Body of pancreas (tissue), 4 donors: ENCODE measurements at regions not wholly inside any gene's neighbourhood (a gene's known extent, or its start where the extent isn't known, plus 50 kb on each side); places are given as distances from the start of the nearest gene placed in this dataset.

Experiments
- ATAC-seq: fragments of 150-250 bp; one replicate; pipeline ENCODE4 v1.9.1; 2016
- DNase-seq, 4 donors: peaks; one replicate each; pipeline ENCODE4 v3.0.0-alpha.2; 2019
- H3K27ac ChIP-seq, 4 donors: fragments of 200-600 bp; sonication (generic); 1 replicate in 3 of 4; 2 replicates in 1 of 4; pipeline versions ENCODE4 v1.5.1 to v1.6.1; 2016 to 2019; ENCODE audit warnings: mild to moderate bottlenecking in 1 of 4, mixed read lengths in 1 of 4, moderate library complexity in 1 of 4
- H3K27me3 ChIP-seq, 2 donors: fragments of 200-600 bp; sonication (generic); one replicate each; pipeline ENCODE4 v1.6.0; 2016; ENCODE audit warnings: mild to moderate bottlenecking in 1 of 2
- H3K36me3 ChIP-seq, 2 donors: fragments of 200-600 bp; sonication (generic); replicated peaks in 1 of 2; 2 replicates each; pipeline ENCODE4 v1.5.1; 2016; ENCODE audit warnings: low read depth in 2 of 2; ENCODE audit not compliant: insufficient read depth in 1 of 2
- H3K4me1 ChIP-seq: fragments of 200-600 bp; sonication (generic); one replicate; pipeline ENCODE4 v1.6.0; 2016
- H3K4me3 ChIP-seq, 2 donors: fragments of 200-600 bp; sonication (generic); 1 replicate in 1 of 2; 2 replicates in 1 of 2; pipeline ENCODE4 v1.5.1; 2016 to 2019
- H3K9me3 ChIP-seq, 3 donors: fragments of 200-600 bp; sonication (generic); 1 replicate in 2 of 3; 2 replicates in 1 of 3; pipeline ENCODE4 v1.5.1; 2016
- CTCF ChIP-seq, 7 experiments: fragments of 450-650 bp in 4 of 7; fragments of 200-600 bp in 3 of 7; sonication (generic) in 3 of 7; IDR thresholded peaks; one replicate each; pipeline ENCODE4 v1.5.1; 2016 to 2019; ENCODE audit warnings: antibody characterized with exemption in 7 of 7
- POLR2A ChIP-seq, 3 donors: fragments of 450-650 bp; IDR thresholded peaks; one replicate each; pipeline ENCODE4 v1.6.1; 2016; ENCODE audit warnings: antibody characterized with exemption in 3 of 3, mild to moderate bottlenecking in 2 of 3
- WGBS, 2 donors: methylation state at CpG; one replicate each; pipeline ENCODE4 v1.1.5; 2017; 5-methylcytosine and 5-hydroxymethylcytosine counted together
- intact Hi-C: fragments of 100-400 bp; cut with DNase I; formaldehyde crosslinking; loops from one replicate; pipeline ENCODE4 v1.15.1; 2023

GRCh38 chr10:107471911-107472310 lies 307.4 kb upstream of the SORCS1 start:
- Histone ChIP-seq H3K4me3 (no peak overlapping the region), H3K27ac (no peak overlapping the region), H3K36me3 (no peaks in the 10 kb centered on the region), H3K4me1 (no peaks in the 10 kb centered on the region), H3K27me3 (no peaks in the 10 kb centered on the region), H3K9me3 (no peaks in the 10 kb centered on the region)
- 48 to 60% methylated on average over 2 of the region's 2 CpGs for WGBS, 2 donors
- no peak for TF ChIP-seq CTCF (IDR thresholded peaks at IDR 0.05)
- no peak for TF ChIP-seq POLR2A (IDR thresholded peaks at IDR 0.05)
- no peak for DNase-seq
- intact Hi-C loops: no loop called here
- ATAC-seq: no peak

GRCh38 chr10:107453561-107453960 lies 289.1 kb upstream of the SORCS1 start:
- no peak overlapping the region for H3K4me3 ChIP-seq
- no peaks in the 10 kb centered on the region for H3K27me3 ChIP-seq
- no peak overlapping the region for H3K27ac ChIP-seq
- DNase-seq: no peak
- no peak for ATAC-seq
- 33 to 40% methylated on average over 4 of the region's 4 CpGs for WGBS, 2 donors
- H3K36me3 ChIP-seq: no peaks in the 10 kb centered on the region
- TF ChIP-seq POLR2A (IDR thresholded peaks at IDR 0.05) (no peak), CTCF (IDR thresholded peaks at IDR 0.05) (no peak)
- no peaks in the 10 kb centered on the region for H3K4me1 ChIP-seq
- intact Hi-C loops: no loop called here
- H3K9me3 ChIP-seq: no peaks in the 10 kb centered on the region

GRCh38 chr10:107451047-107451446 lies 286.5 kb upstream of the SORCS1 start:
- H3K9me3 ChIP-seq: no peaks in the 10 kb centered on the region
- H3K36me3 ChIP-seq: no peaks in the 10 kb centered on the region
- intact Hi-C loops: no loop called here
- no peak for TF ChIP-seq CTCF (IDR thresholded peaks at IDR 0.05)
- no peak for TF ChIP-seq POLR2A (IDR thresholded peaks at IDR 0.05)
- no peaks in the 10 kb centered on the region for H3K4me1 ChIP-seq
- WGBS, 2 donors: 38 to 60% methylated on average over 4 of the region's 4 CpGs
- ATAC-seq: no peak
- no peak overlapping the region for H3K4me3 ChIP-seq
- H3K27ac ChIP-seq: no peak overlapping the region
- H3K27me3 ChIP-seq: no peaks in the 10 kb centered on the region
- DNase-seq: no peak

GRCh38 chr10:107450056-107450455 lies 285.6 kb upstream of the SORCS1 start:
- 79 to 84% methylated on average over 5 of the region's 5 CpGs for WGBS, 2 donors
- H3K9me3 ChIP-seq: no peaks in the 10 kb centered on the region
- H3K36me3 ChIP-seq: no peaks in the 10 kb centered on the region
- no peak overlapping the region for H3K27ac ChIP-seq
- no peak for ATAC-seq
- no peak for TF ChIP-seq CTCF (IDR thresholded peaks at IDR 0.05)
- TF ChIP-seq POLR2A (IDR thresholded peaks at IDR 0.05): no peak
- H3K4me1 ChIP-seq: no peaks in the 10 kb centered on the region
- no peak overlapping the region for H3K4me3 ChIP-seq
- DNase-seq: no peak
- intact Hi-C loops: no loop called here
- H3K27me3 ChIP-seq: no peaks in the 10 kb centered on the region

- Histone ChIP-seq H3K36me3 (no peaks in the 10 kb centered on the region), H3K9me3 (no peaks in the 10 kb centered on the region), H3K27ac (no peak overlapping the region), H3K27me3 (no peaks in the 10 kb centered on the region), H3K4me1 (no peaks in the 10 kb centered on the region), H3K4me3 (no peak overlapping the region)
- no peak for DNase-seq
- intact Hi-C loops: no loop called here
- TF ChIP-seq CTCF (IDR thresholded peaks at IDR 0.05): no peak
- TF ChIP-seq POLR2A (IDR thresholded peaks at IDR 0.05): no peak
- WGBS, 2 donors: 58 to 61% methylated on average over 3 of the region's 3 CpGs
- no peak for ATAC-seq
Measured at GRCh38 chr10:107444443-107444842, 279.9 kb upstream of the SORCS1 start.
